ENCODE measurements at regions not wholly inside any gene's neighbourhood (a gene's known extent, or its start where the extent isn't known, plus 50 kb on each side); places are given as distances from the start of the nearest gene placed in this dataset.

DNA sequence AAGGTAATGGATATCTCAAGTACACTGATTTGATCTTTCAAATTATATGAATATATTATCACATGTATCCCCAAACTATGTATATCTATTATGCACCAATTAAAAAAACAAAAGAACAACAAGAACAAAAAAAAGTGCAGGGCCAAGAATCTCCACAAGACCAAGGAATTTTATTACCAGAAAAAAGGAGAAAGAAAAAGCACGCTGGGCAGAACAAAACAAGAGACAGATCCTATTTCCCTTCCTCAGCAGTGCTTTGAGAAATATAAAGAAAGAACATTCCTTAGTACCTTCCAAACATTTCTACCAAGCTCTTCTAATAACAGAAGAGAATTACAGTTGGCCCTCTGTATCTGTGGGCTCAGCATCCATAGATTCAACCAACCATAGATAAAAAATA, 144.7 kb upstream of the CREB1 start:
- Histone ChIP-seq H3K27me3 (ENCODE audit: insufficient read depth, low read depth, low read length) (no peaks in the 10 kb centered on the region), H2AFZ (ENCODE audit: low read depth, low read length) (no peak overlapping the region), H3K9me2 (ENCODE audit: insufficient read depth, low read length) (no peaks in the 10 kb centered on the region), H3K9ac (ENCODE audit: low read length) (no peak overlapping the region), H4K20me1 (ENCODE audit: insufficient read depth) (no peaks in the 10 kb centered on the region), H3K79me2 (replicated peaks; ENCODE audit: insufficient read depth, low read length) (no peaks in the 10 kb centered on the region), H3K9me3 (ENCODE audit: low read length) (no peaks in the 10 kb centered on the region), H3K36me3 (ENCODE audit: insufficient read depth, low read length) (no peaks in the 10 kb centered on the region), H3K4me3 (ENCODE audit: low read length) (no peak overlapping the region), H3K27ac (ENCODE audit: low read length) (no peak overlapping the region), H3F3A (ENCODE audit: insufficient read depth, low read length, poor library complexity, severe bottlenecking) (no peaks in the 10 kb centered on the region), H3K4me2 (ENCODE audit: low read length) (no peak overlapping the region)
- TF ChIP-seq POLR2AphosphoS5 (IDR thresholded peaks at IDR 0.05) (no peak), CTCF (IDR thresholded peaks at IDR 0.05; ENCODE audit: poor library complexity, severe bottlenecking) (no peak), SMC3 (conservative IDR thresholded peaks at IDR 0.05; ENCODE audit: poor library complexity) (no peak), EZH2 (IDR thresholded peaks at IDR 0.05; ENCODE audit: borderline replicate concordance, insufficient read depth, low read length, poor library complexity, severe bottlenecking) (no peak), EP300 (conservative IDR thresholded peaks at IDR 0.05; ENCODE audit: poor library complexity, severe bottlenecking) (no peak), MXI1 (conservative IDR thresholded peaks at IDR 0.05; ENCODE audit: poor library complexity, severe bottlenecking) (no peak), RAD21 (conservative IDR thresholded peaks at IDR 0.05) (no peak), TAF1 (IDR thresholded peaks at IDR 0.05; ENCODE audit: low read depth) (no peak)
- TF ChIP-seq, protein P1, sequence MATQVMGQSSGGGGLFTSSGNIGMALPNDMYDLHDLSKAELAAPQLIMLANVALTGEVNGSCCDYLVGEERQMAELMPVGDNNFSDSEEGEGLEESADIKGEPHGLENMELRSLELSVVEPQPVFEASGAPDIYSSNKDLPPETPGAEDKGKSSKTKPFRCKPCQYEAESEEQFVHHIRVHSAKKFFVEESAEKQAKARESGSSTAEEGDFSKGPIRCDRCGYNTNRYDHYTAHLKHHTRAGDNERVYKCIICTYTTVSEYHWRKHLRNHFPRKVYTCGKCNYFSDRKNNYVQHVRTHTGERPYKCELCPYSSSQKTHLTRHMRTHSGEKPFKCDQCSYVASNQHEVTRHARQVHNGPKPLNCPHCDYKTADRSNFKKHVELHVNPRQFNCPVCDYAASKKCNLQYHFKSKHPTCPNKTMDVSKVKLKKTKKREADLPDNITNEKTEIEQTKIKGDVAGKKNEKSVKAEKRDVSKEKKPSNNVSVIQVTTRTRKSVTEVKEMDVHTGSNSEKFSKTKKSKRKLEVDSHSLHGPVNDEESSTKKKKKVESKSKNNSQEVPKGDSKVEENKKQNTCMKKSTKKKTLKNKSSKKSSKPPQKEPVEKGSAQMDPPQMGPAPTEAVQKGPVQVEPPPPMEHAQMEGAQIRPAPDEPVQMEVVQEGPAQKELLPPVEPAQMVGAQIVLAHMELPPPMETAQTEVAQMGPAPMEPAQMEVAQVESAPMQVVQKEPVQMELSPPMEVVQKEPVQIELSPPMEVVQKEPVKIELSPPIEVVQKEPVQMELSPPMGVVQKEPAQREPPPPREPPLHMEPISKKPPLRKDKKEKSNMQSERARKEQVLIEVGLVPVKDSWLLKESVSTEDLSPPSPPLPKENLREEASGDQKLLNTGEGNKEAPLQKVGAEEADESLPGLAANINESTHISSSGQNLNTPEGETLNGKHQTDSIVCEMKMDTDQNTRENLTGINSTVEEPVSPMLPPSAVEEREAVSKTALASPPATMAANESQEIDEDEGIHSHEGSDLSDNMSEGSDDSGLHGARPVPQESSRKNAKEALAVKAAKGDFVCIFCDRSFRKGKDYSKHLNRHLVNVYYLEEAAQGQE (IDR thresholded peaks at IDR 0.05; ENCODE audit: borderline replicate concordance) = no peak

GRCh38 chr2:207385903-207386302, 143.9 kb upstream of the CREB1 start:
- no peaks in the 10 kb centered on the region for H3F3A ChIP-seq (ENCODE audit: insufficient read depth, low read length, poor library complexity, severe bottlenecking)
- H3K27me3 ChIP-seq (ENCODE audit: insufficient read depth, low read depth, low read length) = no peaks in the 10 kb centered on the region
- no peaks in the 10 kb centered on the region for H4K20me1 ChIP-seq (ENCODE audit: insufficient read depth)
- no peak overlapping the region for H3K9ac ChIP-seq (ENCODE audit: low read length)
- H3K9me2 ChIP-seq (ENCODE audit: insufficient read depth, low read length) = no peaks in the 10 kb centered on the region
- no peak overlapping the region for H3K4me2 ChIP-seq (ENCODE audit: low read length)
- H3K79me2 ChIP-seq (replicated peaks; ENCODE audit: insufficient read depth, low read length) = no peaks in the 10 kb centered on the region
- no peak overlapping the region for H2AFZ ChIP-seq (ENCODE audit: low read depth, low read length)
- no peak overlapping the region for H3K27ac ChIP-seq (ENCODE audit: low read length)
- TF ChIP-seq RAD21 (conservative IDR thresholded peaks at IDR 0.05) = no peak
- no peak for TF ChIP-seq TAF1 (IDR thresholded peaks at IDR 0.05; ENCODE audit: low read depth)
- no peak for TF ChIP-seq CTCF (IDR thresholded peaks at IDR 0.05; ENCODE audit: poor library complexity, severe bottlenecking)
- no peak for TF ChIP-seq MXI1 (conservative IDR thresholded peaks at IDR 0.05; ENCODE audit: poor library complexity, severe bottlenecking)
- TF ChIP-seq, protein P1 (IDR thresholded peaks at IDR 0.05; ENCODE audit: borderline replicate concordance) = no peak
- no peak for TF ChIP-seq EP300 (conservative IDR thresholded peaks at IDR 0.05; ENCODE audit: poor library complexity, severe bottlenecking)
- TF ChIP-seq POLR2AphosphoS5 (IDR thresholded peaks at IDR 0.05) = no peak
- no peak for TF ChIP-seq EZH2 (IDR thresholded peaks at IDR 0.05; ENCODE audit: borderline replicate concordance, insufficient read depth, low read length, poor library complexity, severe bottlenecking)
- TF ChIP-seq SMC3 (conservative IDR thresholded peaks at IDR 0.05; ENCODE audit: poor library complexity) = no peak
- no peaks in the 10 kb centered on the region for H3K9me3 ChIP-seq (ENCODE audit: low read length)
- H3K4me3 ChIP-seq (ENCODE audit: low read length) = no peak overlapping the region
- H3K36me3 ChIP-seq (ENCODE audit: insufficient read depth, low read length) = no peaks in the 10 kb centered on the region
